Osteocyte (in vitro differentiated cells): ENCODE measurements at regions not wholly inside any gene's neighbourhood (a gene's known extent, or its start where the extent isn't known, plus 50 kb on each side); places are given as distances from the start of the nearest gene placed in this dataset.
"Not testable (repeated sequence)": the region's sequence is repeated elsewhere in the genome, so short reads cannot be mapped to it uniquely, and the experiment has no call there.

Experiments
- DNase-seq: peaks from one replicate; pipeline ENCODE4 v3.0.0; 2021; ENCODE audit warnings: mixed read lengths; ENCODE audit not compliant: unreplicated experiment; ENCODE audit errors: extremely low spot score
- H3K27ac Mint-ChIP-seq: one replicate; pipeline ENCODE4 v1.8.0; 2021; ENCODE audit warnings: mild to moderate bottlenecking, mixed read lengths; ENCODE audit not compliant: unreplicated experiment
- H3K27me3 Mint-ChIP-seq: one replicate; pipeline ENCODE4 v1.8.0; 2021; ENCODE audit warnings: mixed read lengths; ENCODE audit not compliant: unreplicated experiment
- H3K36me3 Mint-ChIP-seq: one replicate; pipeline ENCODE4 v1.8.0; 2021; ENCODE audit warnings: mixed read lengths; ENCODE audit not compliant: unreplicated experiment
- H3K4me1 Mint-ChIP-seq: one replicate; pipeline ENCODE4 v1.8.0; 2021; ENCODE audit warnings: mixed read lengths; ENCODE audit not compliant: unreplicated experiment
- H3K4me3 Mint-ChIP-seq: one replicate; pipeline ENCODE4 v1.8.0; 2021; ENCODE audit warnings: mild to moderate bottlenecking, moderate library complexity, mixed read lengths; ENCODE audit not compliant: unreplicated experiment
- H3K9me3 Mint-ChIP-seq: one replicate; pipeline ENCODE4 v1.8.0; 2021; ENCODE audit warnings: mixed read lengths; ENCODE audit not compliant: unreplicated experiment
- CTCF ChIP-seq: fragments of 200-600 bp; sonication (generic); IDR thresholded peaks from 2 replicates; pipeline ENCODE4 v1.5.0; 2021; ENCODE audit warnings: antibody characterized with exemption, mild to moderate bottlenecking, moderate library complexity

- H3K4me3 Mint-ChIP-seq, H3K36me3 Mint-ChIP-seq, H3K27ac Mint-ChIP-seq, H3K9me3 Mint-ChIP-seq, H3K4me1 Mint-ChIP-seq, H3K27me3 Mint-ChIP-seq: not testable (repeated sequence)
- DNase-seq, result peak; percentile 80
These were observed 157.2 kb upstream of the ZNF337 start for GRCh38 chr20:25853718-25854388.

- not testable (repeated sequence) for H3K4me3 Mint-ChIP-seq, H3K27me3 Mint-ChIP-seq, H3K4me1 Mint-ChIP-seq, H3K9me3 Mint-ChIP-seq, H3K36me3 Mint-ChIP-seq, H3K27ac Mint-ChIP-seq
- DNase-seq, result peak; percentile 65
These were observed 156.5 kb upstream of the ZNF337 start for GRCh38 chr20:25852968-25853717.

- not testable (repeated sequence) for DNase-seq, H3K4me1 Mint-ChIP-seq, H3K36me3 Mint-ChIP-seq, H3K9me3 Mint-ChIP-seq, H3K27ac Mint-ChIP-seq, H3K4me3 Mint-ChIP-seq, H3K27me3 Mint-ChIP-seq
These were observed 153.5 kb upstream of the ZNF337 start for GRCh38 chr20:25850133-25850532.

GRCh38 chr20:25848222-25848621 is 151.6 kb upstream of the ZNF337 start:
- H3K4me3 Mint-ChIP-seq, result no peak overlapping the region
- no peak for DNase-seq

GRCh38 chr20:25844640-25845039 is 148.0 kb upstream of the ZNF337 start:
- H3K27ac Mint-ChIP-seq, H3K36me3 Mint-ChIP-seq, H3K9me3 Mint-ChIP-seq, H3K4me3 Mint-ChIP-seq, H3K27me3 Mint-ChIP-seq, H3K4me1 Mint-ChIP-seq, DNase-seq: not testable (repeated sequence)

More at GRCh38 chr20:25848222-25848621, 151.6 kb upstream of the ZNF337 start:
- Mint-ChIP-seq H3K9me3 (no peaks in the 10 kb centered on the region), H3K4me1 (no peaks in the 10 kb centered on the region), H3K36me3 (no peaks in the 10 kb centered on the region), H3K27ac (no peak overlapping the region), H3K27me3 (no peaks in the 10 kb centered on the region)
- TF ChIP-seq CTCF, result no peak

- H3K4me1 Mint-ChIP-seq, H3K4me3 Mint-ChIP-seq, H3K27ac Mint-ChIP-seq, DNase-seq, H3K9me3 Mint-ChIP-seq, H3K36me3 Mint-ChIP-seq, H3K27me3 Mint-ChIP-seq: not testable (repeated sequence)
These were observed 116.9 kb upstream of the ZNF337 start for GRCh38 chr20:25813511-25813910.

GRCh38 chr20:25798174-25798993 is 101.7 kb upstream of the ZNF337 start:
- not testable (repeated sequence) for H3K27me3 Mint-ChIP-seq, H3K9me3 Mint-ChIP-seq, H3K4me1 Mint-ChIP-seq, DNase-seq, H3K4me3 Mint-ChIP-seq, H3K27ac Mint-ChIP-seq, H3K36me3 Mint-ChIP-seq

- DNase-seq, H3K9me3 Mint-ChIP-seq, H3K27me3 Mint-ChIP-seq: not testable (repeated sequence)
These were observed 100.4 kb upstream of the ZNF337 start for GRCh38 chr20:25797062-25797461.

GRCh38 chr20:25777241-25777640 is 80.6 kb upstream of the ZNF337 start:
- H3K27ac Mint-ChIP-seq, H3K4me3 Mint-ChIP-seq, H3K36me3 Mint-ChIP-seq, H3K9me3 Mint-ChIP-seq, DNase-seq, H3K4me1 Mint-ChIP-seq, H3K27me3 Mint-ChIP-seq: not testable (repeated sequence)

More at GRCh38 chr20:25797062-25797461, 100.4 kb upstream of the ZNF337 start:
- H3K4me3 Mint-ChIP-seq, H3K36me3 Mint-ChIP-seq, H3K27ac Mint-ChIP-seq, H3K4me1 Mint-ChIP-seq: not testable (repeated sequence)

- H3K4me1 Mint-ChIP-seq, H3K36me3 Mint-ChIP-seq, H3K9me3 Mint-ChIP-seq, H3K4me3 Mint-ChIP-seq, H3K27ac Mint-ChIP-seq, H3K27me3 Mint-ChIP-seq: not testable (repeated sequence)
- DNase-seq, result peak; percentile 83
These were observed 78.1 kb upstream of the ZNF337 start for GRCh38 chr20:25774711-25775110.

GRCh38 chr20:25774203-25774602 is 77.5 kb upstream of the ZNF337 start:
- H3K4me3 Mint-ChIP-seq, H3K9me3 Mint-ChIP-seq, H3K27ac Mint-ChIP-seq, DNase-seq, H3K4me1 Mint-ChIP-seq, H3K27me3 Mint-ChIP-seq, H3K36me3 Mint-ChIP-seq: not testable (repeated sequence)
